SW480 (cell line): ENCODE measurements at regions not wholly inside any gene's neighbourhood (a gene's known extent, or its start where the extent isn't known, plus 50 kb on each side); places are given as distances from the start of the nearest gene placed in this dataset.
"Not testable (repeated sequence)": the region's sequence is repeated elsewhere in the genome, so short reads cannot be mapped to it uniquely, and the experiment has no call there.

Source experiments
- DNase-seq: peaks from one replicate; pipeline ENCODE4 v3.0.0-alpha.2; 2016; ENCODE audit warnings: low spot score

- not testable (repeated sequence) for DNase-seq
These were observed 59.2 kb upstream of the CCDC180 start for GRCh38 chr9:97248252-97248651.

- DNase-seq: no peak
These were observed 63.9 kb upstream of the CCDC180 start for GRCh38 chr9:97243606-97244005.

DNA sequence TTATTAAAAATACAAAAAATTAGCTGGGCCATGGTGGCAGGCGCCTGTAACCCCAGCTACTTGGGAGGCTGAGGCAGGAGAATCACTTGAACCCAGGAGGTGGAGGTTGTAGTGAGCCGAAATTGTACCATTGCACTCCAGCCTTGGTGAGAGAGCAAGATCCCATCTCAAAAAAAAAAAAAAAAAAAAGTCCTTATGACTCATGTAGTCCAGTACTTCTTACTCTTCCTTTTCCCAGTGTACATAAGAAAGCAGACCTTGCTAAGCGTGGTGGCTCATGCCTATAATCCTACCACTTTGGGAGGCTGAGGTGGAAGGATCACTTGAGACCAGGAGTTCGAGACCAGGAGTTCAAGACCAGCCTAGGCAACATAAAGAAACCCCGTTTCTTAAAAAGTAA is 66.0 kb upstream of the CCDC180 start:
- DNase-seq: not testable (repeated sequence)

DNA sequence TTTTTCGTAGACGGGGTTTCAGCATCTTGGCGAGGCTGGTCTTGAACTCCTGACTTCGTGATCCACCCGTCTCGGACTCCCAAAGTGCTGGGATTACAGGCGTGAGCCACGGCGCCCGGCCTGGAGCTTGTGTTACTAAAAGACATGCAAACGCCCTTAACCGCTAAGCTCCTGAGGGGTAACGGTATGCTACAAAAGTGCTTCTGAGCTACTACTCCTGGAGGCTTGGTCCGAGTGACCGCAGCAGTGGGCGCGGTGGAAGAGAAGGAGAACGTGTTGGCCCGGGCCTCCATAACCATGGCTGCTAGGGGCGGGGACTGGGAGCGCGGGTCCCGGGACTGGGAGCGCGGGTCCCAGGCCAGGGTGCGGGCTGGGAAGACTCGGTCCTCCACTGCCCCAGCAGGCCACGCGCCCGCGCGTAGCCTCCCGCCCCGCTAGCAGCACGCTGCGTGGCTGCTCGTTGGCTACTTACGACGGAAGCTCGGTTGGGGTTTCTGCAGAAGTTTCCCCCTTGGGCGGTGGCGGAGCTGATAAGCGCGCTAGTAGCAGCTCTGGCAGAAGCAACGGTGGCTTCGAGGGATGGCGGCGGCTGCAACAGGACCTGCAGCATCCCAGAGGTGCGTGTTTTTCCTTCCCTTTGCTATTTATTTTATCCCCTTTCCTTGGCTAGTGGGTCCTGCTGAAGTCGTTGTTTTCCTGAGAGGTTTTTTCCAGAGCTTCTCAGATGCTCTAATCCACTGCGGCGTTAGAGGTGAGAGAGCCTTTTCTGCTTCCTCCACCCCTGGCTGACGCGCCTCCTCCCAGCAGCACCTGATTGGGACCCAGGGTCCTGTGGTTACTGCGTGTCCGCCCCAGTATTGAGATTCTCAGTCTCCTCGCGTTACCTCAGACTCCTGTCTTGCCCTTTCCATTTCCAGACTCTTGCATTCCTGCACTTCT is 69.2 kb upstream of the CCDC180 start:
- DNase-seq: peak; percentile 89

DNA sequence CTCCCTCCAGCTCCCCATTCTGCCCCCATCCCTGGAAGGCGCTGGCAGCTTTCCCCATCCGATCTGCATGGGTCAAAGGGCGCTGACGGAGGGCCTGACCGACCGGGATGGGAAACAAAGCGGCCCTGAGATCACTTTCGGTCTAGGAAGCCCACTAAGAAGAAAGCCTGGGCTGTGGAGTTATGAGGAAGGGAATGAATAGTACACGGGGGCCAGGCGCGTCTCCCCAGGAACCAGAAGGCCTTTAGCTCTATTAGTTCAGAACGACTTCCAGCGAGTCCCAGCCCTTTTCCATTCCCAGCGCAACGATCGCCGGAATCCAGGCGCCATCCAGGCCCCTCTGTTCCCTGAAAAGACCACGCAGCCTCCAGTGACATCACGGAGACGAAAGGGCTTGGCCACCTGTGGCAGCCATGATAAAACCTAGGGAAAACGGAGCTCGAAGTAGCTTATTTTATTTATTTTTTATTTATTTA is 70.1 kb upstream of the CCDC180 start:
- DNase-seq: no peak

DNA sequence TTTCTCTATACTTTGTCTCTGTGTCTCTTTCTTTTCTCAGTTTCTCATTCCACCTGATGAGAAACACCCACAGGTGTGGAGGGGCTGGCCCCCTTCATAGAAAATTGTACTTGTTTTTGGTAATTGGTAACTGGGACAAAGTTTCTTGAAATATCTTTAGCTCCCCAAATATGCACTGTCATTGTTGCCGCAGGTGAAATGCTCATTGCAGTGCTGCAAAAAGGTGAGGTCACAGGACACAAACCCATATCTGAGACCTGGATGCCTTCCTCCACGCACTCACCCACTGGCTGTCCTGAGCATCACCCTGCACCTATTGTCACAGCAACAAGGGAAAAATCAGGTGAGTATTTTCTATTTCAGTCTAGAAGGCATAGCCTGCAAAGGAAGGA is 74.5 kb upstream of the CCDC180 start:
- DNase-seq: not testable (repeated sequence)

DNA sequence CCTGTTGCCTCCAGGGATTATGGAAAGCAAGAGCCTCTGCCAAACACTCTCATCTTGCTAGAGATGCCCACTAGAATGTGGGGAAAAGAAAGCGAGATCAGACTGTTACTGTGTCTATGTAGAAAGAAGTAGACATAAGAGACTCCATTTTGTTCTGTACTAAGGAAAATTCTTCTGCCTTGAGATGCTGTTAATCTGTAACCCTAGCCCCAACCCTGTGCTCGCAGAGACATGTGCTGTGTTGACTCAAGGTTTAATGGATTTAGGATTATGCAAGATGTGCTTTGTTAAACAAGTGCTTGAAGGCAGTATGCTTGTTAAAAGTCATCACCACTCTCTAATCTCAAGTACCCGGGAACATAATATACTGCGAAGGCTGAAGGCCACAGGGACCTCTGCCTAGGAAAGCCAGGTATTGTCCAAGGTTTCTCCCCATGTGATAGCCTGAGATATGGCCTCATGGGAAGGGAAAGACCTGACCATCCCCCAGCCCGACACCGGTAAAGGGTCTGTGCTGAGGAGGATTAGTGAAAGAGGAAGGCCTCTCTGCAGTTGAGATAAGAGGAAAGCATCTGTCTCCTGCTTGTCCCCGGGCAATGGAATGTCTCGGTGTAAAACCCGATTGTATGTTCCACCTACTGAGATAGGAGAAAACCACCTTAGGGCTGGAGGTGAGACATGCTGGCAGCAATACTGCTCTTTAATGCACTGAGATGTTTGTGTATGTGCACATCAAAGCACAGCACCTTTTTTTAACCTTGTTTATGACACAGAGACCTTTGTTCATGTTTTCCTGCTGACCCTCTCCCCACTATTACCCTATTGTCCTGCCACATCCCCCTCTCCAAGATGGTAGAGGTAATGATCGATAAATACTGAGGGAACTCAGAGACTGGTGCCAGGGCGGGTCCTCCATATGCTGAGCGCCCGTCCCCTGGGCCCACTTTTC is 75.1 kb upstream of the CCDC180 start:
- DNase-seq: not testable (repeated sequence)

GRCh38 chr9:97222393-97222792 is 85.1 kb upstream of the CCDC180 start:
- DNase-seq: not testable (repeated sequence)

- not testable (repeated sequence) for DNase-seq
These were observed 85.7 kb upstream of the CCDC180 start for GRCh38 chr9:97221478-97222355.

GRCh38 chr9:97220894-97221477 is 86.5 kb upstream of the CCDC180 start:
- DNase-seq: no peak

GRCh38 chr9:97220396-97220795 is 87.1 kb upstream of the CCDC180 start:
- DNase-seq: not testable (repeated sequence)

DNA sequence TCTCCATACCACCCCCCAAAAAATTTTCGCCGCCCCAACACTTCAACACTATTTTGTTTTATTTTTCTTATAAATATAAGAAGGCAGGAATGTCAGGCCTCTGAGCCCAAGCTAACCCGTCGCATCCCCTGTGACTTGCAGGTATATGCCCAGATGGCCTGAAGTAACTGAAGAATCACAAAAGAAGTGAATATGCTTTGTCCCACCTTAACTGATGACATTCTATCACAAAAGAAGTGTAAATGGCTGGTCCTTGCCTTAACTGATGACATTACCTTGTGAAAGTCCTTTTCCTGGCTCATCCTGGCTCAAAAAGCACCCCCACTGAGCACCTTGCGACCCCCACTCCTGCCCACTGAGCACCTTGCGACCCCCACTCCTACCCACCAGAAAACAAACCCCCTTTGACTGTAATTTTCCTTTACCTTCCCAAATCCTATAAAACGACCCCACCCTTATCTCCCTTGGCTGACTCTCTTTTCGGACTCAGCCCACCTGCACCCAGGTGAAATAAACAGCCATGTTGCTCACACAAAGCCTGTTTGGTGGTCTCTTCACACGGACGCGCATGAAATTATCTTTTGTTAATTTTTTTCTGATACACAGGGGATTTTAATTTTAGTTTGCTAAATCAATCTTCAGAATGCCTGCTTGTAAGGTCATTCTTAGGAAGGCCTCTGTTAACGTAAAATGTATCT is 87.9 kb upstream of the CCDC180 start:
- DNase-seq: not testable (repeated sequence)

GRCh38 chr9:97215127-97215526 is 92.3 kb upstream of the CCDC180 start:
- DNase-seq: not testable (repeated sequence)

- DNase-seq: not testable (repeated sequence)
These were observed 92.9 kb upstream of the CCDC180 start for GRCh38 chr9:97214556-97214955.

DNA sequence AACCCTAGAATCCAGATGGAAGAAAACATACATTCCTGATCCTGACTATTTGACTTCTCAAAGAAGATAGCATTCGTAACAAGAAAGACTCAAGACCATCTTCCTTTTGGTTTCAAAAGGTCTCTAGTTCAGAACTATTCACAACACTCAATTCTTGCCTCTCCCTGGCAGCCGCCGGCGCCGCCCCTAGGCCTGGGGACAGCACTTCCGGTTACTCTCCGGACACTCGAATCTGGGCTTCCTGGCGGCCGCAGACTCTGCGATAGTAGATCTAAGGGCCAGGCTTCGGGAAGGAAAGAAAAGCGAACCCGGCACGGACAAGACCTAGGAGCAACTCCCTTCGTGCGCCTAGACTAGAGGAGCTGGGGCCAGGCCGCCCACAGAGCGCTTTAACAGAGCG is 107.8 kb upstream of the CCDC180 start:
- not testable (repeated sequence) for DNase-seq

GRCh38 chr9:97193767-97194166 is 113.7 kb upstream of the CCDC180 start:
- DNase-seq: not testable (repeated sequence)

DNA sequence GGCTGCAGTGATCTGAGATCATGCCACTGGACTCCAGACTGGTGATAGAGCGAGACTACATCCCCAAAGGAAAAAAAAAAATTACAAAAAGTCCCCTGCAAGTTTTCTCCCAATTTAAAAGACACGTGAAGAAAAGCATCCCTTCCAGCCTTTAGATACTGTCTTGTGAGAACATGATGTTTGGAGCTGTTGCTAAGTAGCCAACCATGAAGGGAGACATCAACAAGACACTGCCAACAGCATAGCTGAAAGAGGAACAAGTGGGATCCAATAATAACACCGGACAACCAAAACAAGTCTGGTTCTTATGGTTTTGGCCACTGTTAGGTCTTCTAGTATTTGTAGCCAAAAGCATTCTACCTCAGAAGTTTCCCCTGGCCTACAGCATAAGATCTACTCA is 118.9 kb upstream of the CCDC180 start:
- DNase-seq: no peak

GRCh38 chr9:97187706-97188105 is 119.8 kb upstream of the CCDC180 start:
- not testable (repeated sequence) for DNase-seq

DNA sequence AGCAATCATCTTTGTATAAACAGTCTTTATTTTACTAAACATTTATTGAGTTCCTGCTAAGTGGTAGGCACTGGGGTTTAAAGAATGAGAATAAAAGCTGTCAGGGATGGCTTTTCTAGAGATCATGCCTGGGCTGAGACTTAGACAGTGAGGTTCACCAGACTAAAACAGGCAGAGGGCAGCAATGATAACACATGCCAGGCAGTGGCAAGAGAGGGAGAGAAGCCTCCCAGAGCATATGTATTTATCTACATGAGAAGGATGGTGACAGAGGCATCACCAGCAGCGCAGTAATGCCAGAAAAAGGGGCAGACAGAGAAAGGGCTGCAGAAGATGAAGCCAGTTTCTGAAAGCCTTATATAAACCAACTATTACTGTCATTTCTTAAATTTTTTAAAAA is 121.0 kb upstream of the CCDC180 start:
- no peak for DNase-seq

- DNase-seq: not testable (repeated sequence)
These were observed 124.9 kb upstream of the CCDC180 start for GRCh38 chr9:97182532-97182931.
